ENCODE measurements at regions not wholly inside any gene's neighbourhood (a gene's known extent, or its start where the extent isn't known, plus 50 kb on each side); places are given as distances from the start of the nearest gene placed in this dataset.

- no peaks in the 10 kb centered on the region for H3K27me3 ChIP-seq (ENCODE audit: control insufficient read depth, insufficient read depth, low read length)
- no peak for DNase-seq (ENCODE audit: low read depth)
- peaks cover 1% of the 10 kb centered on the region for H3K36me3 ChIP-seq (ENCODE audit: control insufficient read depth, insufficient read depth, low read length)
- TF ChIP-seq CTCF (IDR thresholded peaks at IDR 0.05; ENCODE audit: insufficient read depth, low read length, poor library complexity, severe bottlenecking): no peak
- H3K4me3 ChIP-seq (ENCODE audit: low read depth, low read length): no peak overlapping the region
Observed at GRCh38 chr17:72565006-72565405, 444.2 kb downstream of the SOX9 start.

GRCh38 chr17:72565758-72566157 lies 444.9 kb downstream of the SOX9 start:
- Histone ChIP-seq H3K27me3 (ENCODE audit: control insufficient read depth, insufficient read depth, low read length) (no peaks in the 10 kb centered on the region), H3K4me3 (ENCODE audit: low read depth, low read length) (no peak overlapping the region), H3K36me3 (ENCODE audit: control insufficient read depth, insufficient read depth, low read length) (no peaks in the 10 kb centered on the region)
- no peak for DNase-seq (ENCODE audit: low read depth)
- no peak for TF ChIP-seq CTCF (IDR thresholded peaks at IDR 0.05; ENCODE audit: insufficient read depth, low read length, poor library complexity, severe bottlenecking)

GRCh38 chr17:72566671-72567484 lies 446.1 kb downstream of the SOX9 start:
- TF ChIP-seq CTCF (IDR thresholded peaks at IDR 0.05; ENCODE audit: insufficient read depth, low read length, poor library complexity, severe bottlenecking): no peak
- no peaks in the 10 kb centered on the region for H3K27me3 ChIP-seq (ENCODE audit: control insufficient read depth, insufficient read depth, low read length)
- no peaks in the 10 kb centered on the region for H3K36me3 ChIP-seq (ENCODE audit: control insufficient read depth, insufficient read depth, low read length)
- no peak overlapping the region for H3K4me3 ChIP-seq (ENCODE audit: low read depth, low read length)
- no peak for DNase-seq (ENCODE audit: low read depth)

- DNase-seq (ENCODE audit: low read depth): no peak
- H3K36me3 ChIP-seq (ENCODE audit: control insufficient read depth, insufficient read depth, low read length): no peaks in the 10 kb centered on the region
- no peak overlapping the region for H3K4me3 ChIP-seq (ENCODE audit: low read depth, low read length)
- H3K27me3 ChIP-seq (ENCODE audit: control insufficient read depth, insufficient read depth, low read length): no peaks in the 10 kb centered on the region
- no peak for TF ChIP-seq CTCF (IDR thresholded peaks at IDR 0.05; ENCODE audit: insufficient read depth, low read length, poor library complexity, severe bottlenecking)
Observed at GRCh38 chr17:72567774-72568173, 447.0 kb downstream of the SOX9 start.

GRCh38 chr17:72569148-72569946 lies 448.5 kb downstream of the SOX9 start:
- no peak for TF ChIP-seq CTCF (IDR thresholded peaks at IDR 0.05; ENCODE audit: insufficient read depth, low read length, poor library complexity, severe bottlenecking)

More at GRCh38 chr17:72569148-72569946, 448.5 kb downstream of the SOX9 start:
- no peak overlapping the region for H3K4me3 ChIP-seq (ENCODE audit: low read depth, low read length)
- no peaks in the 10 kb centered on the region for H3K36me3 ChIP-seq (ENCODE audit: control insufficient read depth, insufficient read depth, low read length)
- no peaks in the 10 kb centered on the region for H3K27me3 ChIP-seq (ENCODE audit: control insufficient read depth, insufficient read depth, low read length)
- DNase-seq (ENCODE audit: low read depth): no peak
